NB4 (cell line): ENCODE measurements at regions not wholly inside any gene's neighbourhood (a gene's known extent, or its start where the extent isn't known, plus 50 kb on each side); places are given as distances from the start of the nearest gene placed in this dataset.

Source experiments
- MAX ChIP-seq: IDR thresholded peaks from 2 replicates; pipeline ENCODE4 v1.6.1; 2011; ENCODE audit warnings: low read depth, low read length
- MYC ChIP-seq: IDR thresholded peaks from 2 replicates; pipeline ENCODE4 v1.6.1; 2011; ENCODE audit warnings: low read depth, low read length
- POLR2A ChIP-seq: IDR thresholded peaks from 2 replicates; pipeline ENCODE4 v1.6.1; 2011; ENCODE audit warnings: mild to moderate bottlenecking; ENCODE audit not compliant: insufficient read length; ENCODE audit errors: extremely low read depth
- TF ChIP-seq, protein P1 (sequence below): IDR thresholded peaks from one replicate; pipeline ENCODE4 v1.5.1; 2012; ENCODE audit warnings: low read depth, low read length

- TF ChIP-seq, protein P1, sequence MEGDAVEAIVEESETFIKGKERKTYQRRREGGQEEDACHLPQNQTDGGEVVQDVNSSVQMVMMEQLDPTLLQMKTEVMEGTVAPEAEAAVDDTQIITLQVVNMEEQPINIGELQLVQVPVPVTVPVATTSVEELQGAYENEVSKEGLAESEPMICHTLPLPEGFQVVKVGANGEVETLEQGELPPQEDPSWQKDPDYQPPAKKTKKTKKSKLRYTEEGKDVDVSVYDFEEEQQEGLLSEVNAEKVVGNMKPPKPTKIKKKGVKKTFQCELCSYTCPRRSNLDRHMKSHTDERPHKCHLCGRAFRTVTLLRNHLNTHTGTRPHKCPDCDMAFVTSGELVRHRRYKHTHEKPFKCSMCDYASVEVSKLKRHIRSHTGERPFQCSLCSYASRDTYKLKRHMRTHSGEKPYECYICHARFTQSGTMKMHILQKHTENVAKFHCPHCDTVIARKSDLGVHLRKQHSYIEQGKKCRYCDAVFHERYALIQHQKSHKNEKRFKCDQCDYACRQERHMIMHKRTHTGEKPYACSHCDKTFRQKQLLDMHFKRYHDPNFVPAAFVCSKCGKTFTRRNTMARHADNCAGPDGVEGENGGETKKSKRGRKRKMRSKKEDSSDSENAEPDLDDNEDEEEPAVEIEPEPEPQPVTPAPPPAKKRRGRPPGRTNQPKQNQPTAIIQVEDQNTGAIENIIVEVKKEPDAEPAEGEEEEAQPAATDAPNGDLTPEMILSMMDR = no peak
- TF ChIP-seq POLR2A (no peak), MAX (no peak), MYC (no peak)
Observed at GRCh38 chr6:142542704-142543233, 241.0 kb downstream of the ADGRG6 start.
